Spleen (tissue), 11 donors: ENCODE measurements at regions not wholly inside any gene's neighbourhood (a gene's known extent, or its start where the extent isn't known, plus 50 kb on each side); places are given as distances from the start of the nearest gene placed in this dataset.

Experiments
- DNase-seq: peaks from one replicate; pipeline ENCODE4 v3.0.0-alpha.2; 2020
- H3K27ac ChIP-seq, 8 donors: fragments of 200-600 bp; sonication (generic) in 7 of 8; 1 replicate in 4 of 8; 2 replicates in 4 of 8; pipeline versions ENCODE4 v1.5.0 to v1.8.0; 2016 to 2021; ENCODE audit warnings: inconsistent platforms in 4 of 8, mild to moderate bottlenecking in 4 of 8, moderate library complexity in 1 of 8
- H3K27me3 ChIP-seq, 7 donors: fragments of 200-600 bp; sonication (generic) in 6 of 7; replicated peaks in 1 of 7; 1 replicate in 4 of 7; 2 replicates in 3 of 7; pipeline versions ENCODE4 v1.5.0 to v1.8.0; 2016 to 2021; ENCODE audit warnings: inconsistent platforms in 3 of 7, mild to moderate bottlenecking in 1 of 7
- H3K36me3 ChIP-seq, 6 donors: fragments of 200-600 bp; sonication (generic) in 5 of 6; 1 replicate in 4 of 6; 2 replicates in 2 of 6; pipeline versions ENCODE4 v1.5.0 to v1.8.0; 2016 to 2021; ENCODE audit warnings: inconsistent platforms in 2 of 6
- H3K4me1 ChIP-seq, 6 donors: fragments of 200-600 bp; sonication (generic) in 5 of 6; 1 replicate in 3 of 6; 2 replicates in 3 of 6; pipeline versions ENCODE4 v1.5.0 to v1.8.0; 2016 to 2021; ENCODE audit warnings: inconsistent platforms in 3 of 6
- H3K4me3 ChIP-seq, 8 donors: fragments of 200-600 bp; sonication (generic) in 7 of 8; 1 replicate in 4 of 8; 2 replicates in 4 of 8; pipeline versions ENCODE4 v1.5.0 to v1.8.0; 2016 to 2021; ENCODE audit warnings: inconsistent platforms in 4 of 8, mild to moderate bottlenecking in 4 of 8, moderate library complexity in 2 of 8
- H3K9me3 ChIP-seq, 8 donors: fragments of 200-600 bp; sonication (generic) in 7 of 8; 1 replicate in 4 of 8; 2 replicates in 4 of 8; pipeline versions ENCODE4 v1.5.0 to v1.8.0; 2016 to 2021; ENCODE audit warnings: inconsistent platforms in 4 of 8
- CTCF ChIP-seq, 11 experiments: fragments of 200-600 bp in 7 of 11; fragments of 450-650 bp in 4 of 11; sonication (generic) in 4 of 11; IDR thresholded peaks in 8 of 11; conservative IDR thresholded peaks in 3 of 11; 1 replicate in 7 of 11; 2 replicates in 4 of 11; pipeline versions ENCODE4 v1.4.0 to v1.8.0; 2016 to 2021; ENCODE audit warnings: antibody characterized with exemption in 11 of 11, inconsistent platforms in 4 of 11, mild to moderate bottlenecking in 1 of 11
- POLR2A ChIP-seq, 3 donors: fragments of 450-650 bp; IDR thresholded peaks; one replicate each; pipeline ENCODE4 v1.5.1; 2017; ENCODE audit warnings: antibody characterized with exemption in 3 of 3, mild to moderate bottlenecking in 1 of 3
- POLR2AphosphoS5 ChIP-seq, 3 donors: sonication (generic); formaldehyde crosslinking; IDR thresholded peaks; one replicate each; pipeline ENCODE4 v1.5.1; 2017; ENCODE audit warnings: antibody characterized with exemption in 3 of 3
- WGBS, 5 donors: extraction: QIAGEN DNeasy Blood & Tissue Kit in 3 of 5; methylation state at CpG; one replicate each; pipeline versions ENCODE4 v1.1.5 to v1.1.7; 2013 to 2018; 5-methylcytosine and 5-hydroxymethylcytosine counted together
- intact Hi-C: fragments of 100-400 bp; cut with DNase I; formaldehyde crosslinking; loops from one replicate; pipeline ENCODE4 v1.15.0; 2023; ENCODE audit warnings: low total_unique reads
- donor health status: healthy with polysubstance abuse.
- donor health status: DM: no; HTN: no; CAD: no; lungs with moderate emphysema.
- donor health status: DM: no; HTN: no; CAD: no.
- donor health status: Bipolar disorder and iron deficiency.
- donor health status: healthy.
- donor health status: DM: no; HTN: no; CAD: no.
- donor health status: DM: yes; HTN: yes; CAD: no.

- H3K27ac ChIP-seq = no peak overlapping the region
- intact Hi-C loops = no loop called here
Observed at GRCh38 chr20:48006036-48006833, 221.0 kb upstream of the SULF2 start.

GRCh38 chr20:48003021-48003420 is 217.7 kb upstream of the SULF2 start:
- peaks cover 0 to 54% (median 30%) of the 10 kb centered on the region in 6 donors for H3K4me1 ChIP-seq
- peaks cover 0 to 18% (median 0%) of the 10 kb centered on the region in 7 donors for H3K27me3 ChIP-seq
- intact Hi-C loops = no loop called here
- H3K4me3 ChIP-seq = no peak overlapping the region
- H3K36me3 ChIP-seq = no peaks in the 10 kb centered on the region
- H3K27ac ChIP-seq = peak overlapping the region in 4 of 8 donors; percentile 22 to 56 (median 42)
- DNase-seq = no peak
- WGBS, 5 donors = 60 to 83% (median 75%) methylated on average over 2 of the region's 2 CpGs
- TF ChIP-seq POLR2A (IDR thresholded peaks at IDR 0.05) (no peak), CTCF (IDR thresholded peaks at IDR 0.05 in 8 of 11, conservative IDR thresholded peaks at IDR 0.05 in 3 of 11) (no peak), POLR2AphosphoS5 (IDR thresholded peaks at IDR 0.05) (no peak)
- H3K9me3 ChIP-seq = peaks cover 0 to 20% (median 4%) of the 10 kb centered on the region in 8 donors

More at GRCh38 chr20:48006036-48006833, 221.0 kb upstream of the SULF2 start:
- Histone ChIP-seq H3K9me3 (peaks cover 0 to 36% (median 16%) of the 10 kb centered on the region in 8 donors), H3K36me3 (no peaks in the 10 kb centered on the region), H3K27me3 (peaks cover 0 to 18% (median 0%) of the 10 kb centered on the region in 7 donors), H3K4me3 (no peak overlapping the region), H3K4me1 (peaks cover 0 to 54% (median 30%) of the 10 kb centered on the region in 6 donors)
- DNase-seq = peak; percentile 83
- TF ChIP-seq POLR2A (IDR thresholded peaks at IDR 0.05) = no peak
- TF ChIP-seq POLR2AphosphoS5 (IDR thresholded peaks at IDR 0.05) = peak; percentile 20 to 79 (median 49)
- TF ChIP-seq CTCF (IDR thresholded peaks at IDR 0.05 in 8 of 11, conservative IDR thresholded peaks at IDR 0.05 in 3 of 11) = no peak
- WGBS, 5 donors = 27 to 51% (median 33%) methylated on average over 10 to 14 of the region's 14 CpGs

DNA sequence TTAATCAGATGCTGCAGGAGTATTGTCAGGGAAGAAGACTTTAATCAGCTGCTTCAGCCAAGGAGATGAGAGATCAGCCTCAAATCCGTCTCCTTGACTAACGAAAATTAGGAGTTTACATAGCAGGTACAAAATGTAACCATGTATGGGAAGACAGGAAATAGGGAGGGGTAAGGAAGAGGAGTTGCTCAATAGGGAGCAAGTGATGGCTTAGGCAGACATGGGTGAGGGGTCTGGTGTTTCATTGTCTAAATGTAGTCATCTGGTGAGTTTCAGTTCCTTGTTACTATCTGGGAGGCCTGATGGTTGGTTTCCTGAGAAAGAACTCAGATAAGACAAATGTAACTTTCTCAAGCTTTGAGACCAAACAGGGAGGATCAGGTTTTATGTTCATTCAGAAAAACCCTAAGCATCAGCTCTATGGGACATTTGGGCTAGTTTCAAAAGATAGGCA is 217.3 kb upstream of the SULF2 start:
- TF ChIP-seq CTCF (IDR thresholded peaks at IDR 0.05 in 8 of 11, conservative IDR thresholded peaks at IDR 0.05 in 3 of 11) (no peak), POLR2A (IDR thresholded peaks at IDR 0.05) (no peak), POLR2AphosphoS5 (IDR thresholded peaks at IDR 0.05) (no peak)
- peaks cover 0 to 54% (median 30%) of the 10 kb centered on the region in 6 donors for H3K4me1 ChIP-seq
- no peaks in the 10 kb centered on the region for H3K36me3 ChIP-seq
- peak overlapping the region in 3 of 8 donors; percentile 44 to 56 (median 52) for H3K27ac ChIP-seq
- no peak overlapping the region for H3K4me3 ChIP-seq
- H3K27me3 ChIP-seq = peaks cover 0 to 18% (median 0%) of the 10 kb centered on the region in 7 donors
- DNase-seq = no peak
- intact Hi-C loops = no loop called here
- peaks cover 0 to 16% (median under 1%) of the 10 kb centered on the region in 8 donors for H3K9me3 ChIP-seq
- WGBS, 5 donors = 17 to 34% (median 24%) methylated on average over 2 of the region's 2 CpGs

DNA sequence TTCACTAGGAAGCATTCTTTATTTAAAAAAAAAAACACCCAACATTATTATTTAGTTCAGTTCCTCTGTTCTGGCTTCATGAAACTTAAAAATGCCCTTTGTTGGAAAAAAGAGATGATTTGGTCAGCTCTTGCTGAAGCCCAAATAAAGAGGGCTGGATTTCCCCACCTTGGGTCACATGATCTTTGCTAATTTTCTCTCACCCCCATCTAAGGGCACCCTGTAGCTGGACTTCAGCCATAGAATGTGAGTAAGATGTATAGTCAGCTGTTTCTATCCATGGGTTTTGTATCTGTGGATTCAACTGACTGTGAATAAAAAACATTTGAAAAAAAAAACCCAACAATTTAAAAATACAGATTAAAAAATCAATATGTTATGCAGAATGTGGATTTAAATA is 213.9 kb upstream of the SULF2 start:
- peaks cover 0 to 22% (median 9%) of the 10 kb centered on the region in 6 donors for H3K4me1 ChIP-seq
- intact Hi-C loops = no loop called here
- no peak overlapping the region for H3K4me3 ChIP-seq
- H3K27ac ChIP-seq = no peak overlapping the region
- no peaks in the 10 kb centered on the region for H3K27me3 ChIP-seq
- DNase-seq = no peak
- no peak for TF ChIP-seq CTCF (IDR thresholded peaks at IDR 0.05 in 8 of 11, conservative IDR thresholded peaks at IDR 0.05 in 3 of 11)
- TF ChIP-seq POLR2A (IDR thresholded peaks at IDR 0.05) = no peak
- TF ChIP-seq POLR2AphosphoS5 (IDR thresholded peaks at IDR 0.05) = no peak
- H3K9me3 ChIP-seq = peaks cover 0 to 16% (median 0%) of the 10 kb centered on the region in 8 donors
- H3K36me3 ChIP-seq = no peaks in the 10 kb centered on the region
